NT2/D1 (cell line): ENCODE measurements at regions not wholly inside any gene's neighbourhood (a gene's known extent, or its start where the extent isn't known, plus 50 kb on each side); places are given as distances from the start of the nearest gene placed in this dataset.

Experiments used
- SUZ12 ChIP-seq: IDR thresholded peaks from 2 replicates; pipeline ENCODE4 v1.6.1; 2011; ENCODE audit not compliant: insufficient read length, insufficient read depth; ENCODE audit errors: extremely low read depth
- YY1 ChIP-seq: IDR thresholded peaks from 2 replicates; pipeline ENCODE4 v1.6.1; 2011; ENCODE audit not compliant: insufficient read length, insufficient read depth

DNA sequence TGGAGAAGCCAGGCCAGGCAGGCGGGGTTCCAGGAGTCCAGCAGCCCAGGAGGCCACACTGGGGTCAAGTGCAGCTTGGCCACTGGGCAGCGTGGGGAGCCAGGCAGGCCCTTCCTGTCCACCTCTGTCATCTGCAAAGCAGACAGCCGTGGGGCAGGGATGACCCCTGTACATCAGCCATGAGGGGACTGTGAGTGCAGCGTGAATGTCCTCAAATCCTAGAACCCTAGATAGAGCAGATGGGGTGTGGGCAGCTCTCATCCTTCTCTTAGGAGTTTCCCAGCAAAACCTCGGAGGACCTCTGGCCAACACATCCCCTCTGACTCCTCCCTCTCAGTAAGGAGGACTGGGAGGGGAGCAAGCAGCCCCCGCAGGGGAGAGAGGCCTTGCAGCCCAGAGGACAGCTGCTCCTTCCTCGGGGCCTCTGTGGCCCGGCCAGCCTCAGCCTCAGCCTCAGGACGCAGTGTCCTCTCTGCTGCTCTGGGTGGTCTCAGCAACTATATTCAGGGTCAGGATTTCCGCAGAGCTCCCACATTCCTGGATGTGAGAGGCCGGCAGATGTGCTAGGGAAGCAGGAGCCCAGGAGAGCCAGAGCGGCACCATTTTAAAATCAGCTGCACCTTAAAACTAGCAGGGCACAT, 820.5 kb downstream of the BRD1 start:
- TF ChIP-seq YY1 (no peak), SUZ12 (no peak)
